Lower leg skin (tissue), 3 donors: ENCODE measurements at regions not wholly inside any gene's neighbourhood (a gene's known extent, or its start where the extent isn't known, plus 50 kb on each side); places are given as distances from the start of the nearest gene placed in this dataset.

Experiments
- POLR2A ChIP-seq, 2 donors: fragments of 450-650 bp; IDR thresholded peaks; one replicate each; pipeline ENCODE4 v1.6.1; 2016 to 2017; ENCODE audit warnings: antibody characterized with exemption in 2 of 2, mild to moderate bottlenecking in 1 of 2, moderate library complexity in 1 of 2
- TF ChIP-seq, protein P1 (sequence below), 3 donors: fragments of 450-650 bp; IDR thresholded peaks; one replicate each; pipeline ENCODE4 v1.5.1; 2016; ENCODE audit warnings: antibody characterized with exemption in 3 of 3, mild to moderate bottlenecking in 3 of 3, moderate library complexity in 2 of 3

GRCh38 chr3:83683937-83684598 lies 1274.7 kb upstream of the CADM2 start:
- TF ChIP-seq, protein P1, sequence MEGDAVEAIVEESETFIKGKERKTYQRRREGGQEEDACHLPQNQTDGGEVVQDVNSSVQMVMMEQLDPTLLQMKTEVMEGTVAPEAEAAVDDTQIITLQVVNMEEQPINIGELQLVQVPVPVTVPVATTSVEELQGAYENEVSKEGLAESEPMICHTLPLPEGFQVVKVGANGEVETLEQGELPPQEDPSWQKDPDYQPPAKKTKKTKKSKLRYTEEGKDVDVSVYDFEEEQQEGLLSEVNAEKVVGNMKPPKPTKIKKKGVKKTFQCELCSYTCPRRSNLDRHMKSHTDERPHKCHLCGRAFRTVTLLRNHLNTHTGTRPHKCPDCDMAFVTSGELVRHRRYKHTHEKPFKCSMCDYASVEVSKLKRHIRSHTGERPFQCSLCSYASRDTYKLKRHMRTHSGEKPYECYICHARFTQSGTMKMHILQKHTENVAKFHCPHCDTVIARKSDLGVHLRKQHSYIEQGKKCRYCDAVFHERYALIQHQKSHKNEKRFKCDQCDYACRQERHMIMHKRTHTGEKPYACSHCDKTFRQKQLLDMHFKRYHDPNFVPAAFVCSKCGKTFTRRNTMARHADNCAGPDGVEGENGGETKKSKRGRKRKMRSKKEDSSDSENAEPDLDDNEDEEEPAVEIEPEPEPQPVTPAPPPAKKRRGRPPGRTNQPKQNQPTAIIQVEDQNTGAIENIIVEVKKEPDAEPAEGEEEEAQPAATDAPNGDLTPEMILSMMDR (IDR thresholded peaks at IDR 0.05), result no peak
- no peak for TF ChIP-seq POLR2A (IDR thresholded peaks at IDR 0.05)
